Fibroblast of skin of left biceps (primary cell): ENCODE measurements at regions not wholly inside any gene's neighbourhood (a gene's known extent, or its start where the extent isn't known, plus 50 kb on each side); places are given as distances from the start of the nearest gene placed in this dataset.
"Not testable (repeated sequence)": the region's sequence is repeated elsewhere in the genome, so short reads cannot be mapped to it uniquely, and the experiment has no call there.

Source experiments
- DNase-seq, 2 experiments: peaks; one replicate each; pipeline ENCODE4 v3.0.0-alpha.2; 2013; ENCODE audit warnings: low read depth in 2 of 2

GRCh38 chr19:28444362-28444761 lies 768.6 kb downstream of the UQCRFS1 start:
- no peak for DNase-seq

DNA sequence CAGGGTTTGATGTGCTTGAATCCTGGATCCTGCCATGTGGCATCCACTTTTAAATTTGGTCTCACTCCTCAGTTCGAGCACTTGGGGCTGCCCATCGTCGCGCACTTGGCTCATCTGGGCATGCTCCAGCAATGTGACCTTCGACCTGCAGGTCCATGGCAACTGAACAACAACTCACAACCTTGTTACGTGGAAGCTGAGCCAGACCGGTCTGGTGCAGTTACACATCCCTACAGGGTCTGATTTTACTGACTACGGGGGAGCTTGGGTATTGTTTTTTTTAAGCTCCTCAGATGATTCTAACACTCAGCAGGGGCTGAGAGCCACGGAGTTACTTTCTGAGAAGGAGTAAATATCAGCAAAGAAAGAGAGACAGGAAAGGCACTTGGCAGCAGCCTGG lies 769.6 kb downstream of the UQCRFS1 start:
- no peak for DNase-seq

DNA sequence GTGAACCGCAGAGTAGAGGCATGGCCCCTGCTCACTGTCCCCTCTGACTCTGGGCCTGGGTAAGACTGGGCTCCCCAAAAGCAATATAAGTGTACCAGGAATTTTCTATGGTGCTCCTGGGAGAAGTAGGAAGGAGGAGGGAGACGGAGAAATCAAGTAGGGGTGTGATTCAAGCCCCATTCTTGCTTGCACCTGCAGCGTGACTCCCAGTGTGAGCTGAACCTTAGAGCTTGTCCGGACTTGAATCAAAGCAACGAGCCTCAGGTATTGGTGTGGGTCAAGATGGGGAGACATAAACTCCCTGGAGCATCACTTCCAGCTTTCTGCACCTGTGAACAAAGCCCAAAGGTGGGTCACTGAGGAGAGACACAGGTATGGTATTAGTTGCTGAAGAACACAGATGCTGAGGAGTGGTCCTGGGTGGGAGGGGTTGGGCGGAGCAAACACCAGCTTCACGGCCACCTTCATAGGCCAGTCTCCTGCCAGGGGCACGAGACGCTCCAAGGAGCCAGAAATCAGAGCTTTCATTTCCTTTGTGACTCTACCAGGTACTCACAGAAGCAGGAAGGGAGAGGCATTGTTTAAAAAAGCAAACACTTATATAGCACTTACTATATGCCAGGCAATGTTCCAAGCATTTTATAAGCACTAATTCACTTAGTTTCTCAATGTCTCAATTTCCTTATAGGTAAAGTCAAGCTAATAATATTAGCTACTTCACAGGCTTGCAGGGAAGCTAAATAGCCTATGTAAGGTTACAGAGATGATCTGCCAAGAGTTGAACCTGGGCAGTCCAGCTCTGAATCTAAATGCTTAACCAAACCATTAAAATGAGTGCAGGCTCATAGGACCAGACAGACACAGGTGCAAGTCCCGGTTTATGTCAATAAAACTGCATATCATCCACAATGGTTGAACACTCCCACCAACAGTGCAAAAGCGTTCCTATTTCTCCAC lies 775.3 kb downstream of the UQCRFS1 start:
- no peak for DNase-seq

DNA sequence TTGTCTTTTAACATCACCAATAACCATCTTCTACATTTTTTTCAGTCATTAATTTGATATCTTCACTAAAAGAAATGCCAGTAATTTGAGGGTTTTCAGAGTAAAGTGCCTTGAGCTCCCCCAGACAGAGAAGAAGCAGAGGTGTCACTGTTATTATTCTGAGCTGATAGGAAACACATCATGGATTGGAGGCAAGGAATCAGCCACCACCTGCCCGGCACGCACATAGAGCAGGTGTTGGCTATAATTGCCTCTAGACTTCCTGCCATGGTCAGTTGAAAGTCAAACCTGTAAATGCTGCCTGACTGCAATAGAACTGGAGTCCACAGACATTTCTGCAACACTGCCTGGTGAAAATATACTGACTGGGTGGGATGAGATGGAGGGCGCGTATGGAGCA lies 776.6 kb downstream of the UQCRFS1 start:
- DNase-seq: no peak

- no peak for DNase-seq
Measured at GRCh38 chr19:28435551-28436271, 777.2 kb downstream of the UQCRFS1 start.

- not testable (repeated sequence) for DNase-seq
Measured at GRCh38 chr19:28434794-28435193, 778.2 kb downstream of the UQCRFS1 start.

DNA sequence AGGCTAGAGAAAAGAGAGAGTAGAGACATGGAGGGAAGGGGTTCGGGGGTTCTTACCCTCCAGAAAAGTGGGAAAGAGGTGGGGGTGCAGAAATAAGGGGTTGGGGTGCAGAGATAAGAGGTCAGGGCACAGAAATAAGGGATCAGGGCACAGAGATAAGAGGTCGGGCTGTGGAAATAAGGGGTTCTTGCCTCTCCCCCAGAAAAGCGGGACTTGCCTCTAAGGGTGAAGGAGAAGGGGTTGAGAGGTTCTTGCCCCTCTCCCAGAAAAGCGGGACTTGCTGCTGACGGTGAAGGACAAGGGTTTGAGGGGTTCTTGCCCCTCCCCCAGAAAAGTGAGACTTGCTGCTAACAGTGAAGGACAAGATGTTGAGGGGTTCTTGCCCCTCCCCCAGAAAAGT lies 778.6 kb downstream of the UQCRFS1 start:
- not testable (repeated sequence) for DNase-seq

GRCh38 chr19:28433166-28433565 lies 779.8 kb downstream of the UQCRFS1 start:
- DNase-seq: not testable (repeated sequence)

GRCh38 chr19:28430214-28430613 lies 782.7 kb downstream of the UQCRFS1 start:
- DNase-seq: no peak

- DNase-seq: no peak
Measured at GRCh38 chr19:28429356-28429755, 783.6 kb downstream of the UQCRFS1 start.

GRCh38 chr19:28428663-28429348 lies 784.1 kb downstream of the UQCRFS1 start:
- no peak for DNase-seq

- DNase-seq: no peak
Measured at GRCh38 chr19:28427376-28428083, 785.4 kb downstream of the UQCRFS1 start.

DNA sequence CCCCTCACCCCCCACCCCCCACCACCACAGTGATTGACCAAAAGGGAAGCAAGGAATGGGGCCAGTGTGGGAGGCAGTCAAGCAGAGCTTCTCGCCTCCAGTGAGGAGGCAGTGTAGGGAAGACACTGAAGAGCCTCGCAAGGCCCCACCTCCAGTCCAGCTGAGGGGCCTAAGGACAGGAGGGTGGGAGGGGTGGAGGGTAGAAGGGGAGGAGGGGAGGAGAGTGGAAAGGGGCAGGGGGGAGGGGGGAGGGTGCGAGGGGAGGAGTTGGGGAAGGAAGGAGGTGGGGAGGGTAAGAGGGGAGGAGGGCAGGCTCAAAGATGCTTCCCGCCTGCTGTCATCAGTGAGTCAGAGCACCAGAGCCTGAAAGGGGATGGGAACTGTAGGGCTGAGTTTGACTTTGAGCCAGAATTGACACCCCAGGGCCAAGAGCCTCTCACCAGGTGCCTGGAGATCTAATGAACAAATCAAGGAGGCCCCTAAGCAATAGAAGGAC lies 786.2 kb downstream of the UQCRFS1 start:
- peak in 1 of 2 experiments; percentile 12 for DNase-seq

GRCh38 chr19:28426110-28426729 lies 786.7 kb downstream of the UQCRFS1 start:
- DNase-seq: no peak

DNA sequence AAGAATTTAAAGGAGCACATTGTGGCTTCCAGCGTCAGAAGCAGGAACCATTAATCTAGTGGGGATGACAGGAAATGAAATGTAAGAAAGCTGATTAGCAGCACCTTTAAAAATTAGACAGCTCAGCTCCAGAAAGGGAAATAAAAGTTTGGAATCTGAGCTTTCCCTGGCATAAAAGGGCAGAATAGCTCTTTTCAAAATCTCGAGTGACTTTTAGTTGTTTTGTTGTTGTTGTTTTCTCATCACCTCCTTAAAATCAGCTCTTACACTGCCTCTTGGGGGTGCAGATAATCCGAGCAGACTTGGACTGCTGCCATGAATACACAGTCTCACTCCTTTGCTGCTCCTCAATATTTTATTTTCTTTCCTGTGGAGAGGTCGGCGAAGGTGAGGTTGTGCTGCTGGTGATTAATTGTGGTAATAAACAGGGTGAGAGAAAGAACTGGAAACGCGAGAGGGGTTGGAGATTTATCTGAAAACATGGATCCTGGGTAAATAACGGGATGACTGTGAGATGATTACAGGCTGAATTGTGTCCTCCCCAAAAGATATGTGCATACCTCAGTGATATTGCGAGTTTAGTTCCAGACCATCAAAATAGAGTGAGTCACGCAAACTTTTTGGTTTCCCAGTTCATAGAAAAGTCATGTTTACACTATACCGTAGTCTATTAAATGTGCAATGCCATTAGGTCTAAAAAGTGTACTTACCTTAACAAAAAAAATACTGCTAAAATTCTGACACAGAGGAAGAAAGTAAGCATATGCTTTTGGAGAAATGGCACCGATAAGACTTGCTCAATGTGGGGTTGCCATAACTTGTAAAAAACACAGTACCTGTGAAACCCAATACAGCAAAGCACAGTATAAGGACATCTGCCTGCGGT lies 787.7 kb downstream of the UQCRFS1 start:
- no peak for DNase-seq

DNA sequence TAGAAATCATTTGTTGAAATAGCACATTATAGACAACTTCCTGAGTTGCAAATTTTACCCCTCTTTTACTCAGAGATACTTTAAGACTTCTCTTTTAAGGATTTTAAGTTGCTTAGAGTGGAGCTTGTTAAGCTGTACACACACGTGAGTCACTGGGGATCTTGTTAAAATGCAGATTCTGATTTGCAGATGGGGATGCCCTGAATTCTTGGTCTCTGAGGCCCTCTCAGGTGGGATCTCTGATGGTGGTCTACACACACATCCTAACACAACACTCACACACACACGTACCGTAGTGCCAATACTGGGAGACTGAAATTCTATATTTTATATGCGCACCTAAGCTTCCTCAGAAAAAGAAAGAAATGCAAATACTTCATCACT lies 788.3 kb downstream of the UQCRFS1 start:
- no peak for DNase-seq

GRCh38 chr19:28424077-28424476 lies 788.9 kb downstream of the UQCRFS1 start:
- no peak for DNase-seq

DNA sequence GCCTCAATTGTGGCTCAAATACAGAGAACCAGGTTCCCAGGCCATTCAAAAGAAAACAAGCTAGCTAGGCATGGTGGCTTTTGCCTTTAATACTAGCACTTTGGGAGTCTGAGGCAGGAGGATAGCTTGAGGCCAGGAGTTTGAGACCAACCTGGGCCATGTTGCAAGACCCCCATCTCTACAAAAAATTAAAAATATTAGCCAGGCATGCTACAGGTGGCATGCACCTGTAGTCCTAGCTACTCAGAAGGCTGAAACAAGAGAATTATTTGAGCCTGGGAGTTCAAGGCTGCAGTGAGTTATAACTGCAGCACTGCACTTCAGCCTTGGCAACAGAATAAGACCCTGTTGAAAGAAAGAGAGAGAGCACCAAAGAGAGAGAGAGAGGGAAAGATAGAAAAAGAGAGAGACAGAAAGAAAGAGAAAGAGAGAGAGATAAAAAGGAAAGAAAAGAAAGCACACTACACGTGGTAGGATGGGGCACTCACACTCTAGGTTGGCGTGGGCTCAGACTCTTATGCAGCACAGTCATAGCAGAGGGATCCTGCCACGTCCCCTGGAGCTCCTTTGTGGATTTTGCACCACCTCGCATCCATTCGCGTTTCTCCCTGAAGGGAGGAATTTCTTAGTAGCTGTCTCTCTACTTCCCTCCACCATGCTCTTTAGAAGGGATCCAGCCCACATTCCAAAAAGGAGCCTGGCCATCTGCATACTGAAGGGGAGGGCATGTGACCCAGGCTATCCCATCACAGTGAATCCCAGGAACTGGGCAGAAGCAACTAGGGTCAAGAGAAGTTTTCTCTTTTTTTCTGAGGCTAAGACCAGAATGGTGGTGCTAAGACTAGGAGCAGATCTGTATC lies 789.9 kb downstream of the UQCRFS1 start:
- DNase-seq: no peak

- DNase-seq: no peak
Measured at GRCh38 chr19:28422046-28422445, 790.9 kb downstream of the UQCRFS1 start.
